GM21717 (cell line): ENCODE measurements at regions not wholly inside any gene's neighbourhood (a gene's known extent, or its start where the extent isn't known, plus 50 kb on each side); places are given as distances from the start of the nearest gene placed in this dataset.
"Not testable (repeated sequence)": the region's sequence is repeated elsewhere in the genome, so short reads cannot be mapped to it uniquely, and the experiment has no call there.

Source experiments
- ATAC-seq: cut with Tn5 transposase; IDR thresholded peaks from one replicate; pipeline ENCODE4 v1.9.1; 2021; ENCODE audit warnings: mild to moderate bottlenecking, moderate library complexity; ENCODE audit not compliant: unreplicated experiment

DNA sequence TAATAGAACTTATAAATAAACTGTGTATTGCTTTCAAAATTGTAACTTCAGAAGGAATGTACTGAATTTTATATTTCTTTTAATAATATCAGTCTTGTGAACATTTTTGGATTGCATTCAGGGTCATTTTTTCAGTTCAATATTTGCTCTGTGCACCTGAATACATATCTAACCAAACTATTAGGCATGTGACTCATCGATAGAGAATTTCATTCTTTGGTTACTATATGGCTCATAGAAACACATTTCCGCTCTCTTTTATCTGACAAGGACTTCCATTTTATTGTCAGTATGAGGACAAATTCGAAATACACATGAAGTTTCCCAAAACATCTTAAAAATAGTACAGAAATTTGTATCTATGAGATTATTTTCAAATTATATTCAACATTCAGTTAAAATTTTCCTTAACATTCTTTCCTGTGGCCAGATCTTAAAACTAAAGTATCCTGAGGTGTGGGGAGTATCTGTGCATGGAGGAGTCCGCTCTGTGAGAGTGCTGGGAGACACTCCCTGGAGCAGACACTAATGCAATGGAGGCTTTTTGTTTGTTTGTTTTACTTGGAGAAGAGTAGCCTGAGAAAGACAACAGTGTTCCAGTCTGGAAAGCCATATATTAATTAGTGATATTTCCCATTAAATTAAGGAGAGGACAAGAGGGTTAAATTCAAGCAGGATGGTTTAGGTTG is 483.6 kb downstream of the PCDH20 start:
- ATAC-seq: no peak

DNA sequence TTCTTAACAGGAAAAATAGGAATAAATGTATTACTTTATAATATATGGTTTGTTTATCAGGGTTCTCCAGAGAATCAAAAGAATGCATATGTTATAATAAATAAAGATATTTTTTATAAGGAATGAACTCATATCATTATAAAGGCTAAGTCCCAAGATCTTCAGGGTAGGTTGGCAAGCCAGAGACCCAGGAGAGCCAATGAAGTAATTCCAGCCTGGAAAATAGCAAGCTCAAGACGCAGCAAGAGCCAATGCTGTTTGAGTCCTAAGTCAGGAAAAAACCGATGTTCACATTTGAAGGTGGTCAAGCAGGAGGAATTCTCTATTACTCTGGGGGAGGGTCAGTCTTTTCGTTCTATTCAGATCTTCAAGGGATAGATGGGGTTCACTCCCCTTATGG is 490.0 kb downstream of the PCDH20 start:
- no peak for ATAC-seq

DNA sequence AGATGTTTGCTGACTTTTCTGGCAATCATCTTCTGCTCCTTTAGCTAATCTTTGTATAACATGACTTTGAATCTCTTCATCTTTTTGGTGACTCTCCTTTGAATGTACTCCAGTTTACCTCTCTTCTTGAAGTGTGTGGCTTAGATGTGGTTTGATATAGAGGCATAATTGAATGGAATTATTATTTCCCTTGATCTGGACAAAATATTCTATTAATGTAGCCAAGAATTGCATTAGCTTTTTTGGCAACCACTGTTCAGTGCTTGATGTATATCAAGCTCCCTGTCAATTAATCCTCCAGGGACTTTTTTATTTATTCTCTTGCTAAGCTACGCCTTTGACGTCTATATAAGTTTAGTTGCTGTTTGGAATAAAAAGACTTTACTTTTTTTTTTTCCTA is 490.8 kb downstream of the PCDH20 start:
- no peak for ATAC-seq

DNA sequence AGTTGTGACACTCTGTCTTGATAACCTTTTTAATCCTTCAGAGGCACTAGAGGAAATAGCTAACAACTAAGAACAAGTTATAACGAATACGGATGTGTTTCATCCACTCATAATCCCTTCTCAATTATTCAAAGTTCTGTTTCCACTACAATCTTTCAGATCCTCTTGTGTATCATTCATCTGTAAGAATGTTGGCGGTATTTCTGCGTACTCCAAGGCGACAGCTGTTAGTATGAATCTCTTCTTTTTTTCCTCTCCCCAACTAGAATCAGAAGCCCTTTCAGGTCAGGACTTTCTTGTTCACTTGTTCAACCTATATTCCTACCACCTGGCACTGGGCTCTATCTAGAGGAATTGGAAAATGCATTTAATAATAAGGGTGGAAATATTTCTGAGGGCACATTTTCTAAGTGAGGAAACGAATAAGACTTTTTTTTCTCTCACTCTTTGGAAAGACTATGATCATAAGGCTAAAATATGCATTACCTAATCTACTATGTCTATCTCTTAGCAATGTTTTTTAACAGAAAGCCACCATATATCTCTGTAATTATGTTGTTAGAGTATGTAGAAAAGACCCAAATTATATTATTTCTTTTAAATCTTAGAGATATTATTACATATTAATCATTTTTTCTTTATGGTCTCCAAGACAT is 492.9 kb downstream of the PCDH20 start:
- ATAC-seq: no peak

DNA sequence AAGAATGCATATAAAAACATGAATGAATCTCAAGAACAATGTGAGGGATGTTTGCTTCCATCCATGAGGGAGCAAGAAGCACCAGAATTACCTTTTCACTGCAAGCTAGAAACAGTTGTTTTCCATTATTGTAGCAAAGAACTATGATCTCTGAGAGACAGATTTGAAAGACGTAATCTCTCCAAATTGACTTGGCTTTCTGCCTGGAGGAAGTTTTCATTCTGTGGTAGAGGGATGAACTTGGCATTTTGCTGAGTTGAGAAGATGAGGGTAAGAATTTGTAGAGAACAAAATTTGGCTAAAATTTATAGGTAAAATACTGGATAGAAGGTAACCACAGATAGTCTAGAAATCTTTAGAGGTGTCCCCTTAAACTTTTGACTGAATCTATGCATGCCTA is 496.8 kb downstream of the TDRD3 start:
- ATAC-seq: no peak

DNA sequence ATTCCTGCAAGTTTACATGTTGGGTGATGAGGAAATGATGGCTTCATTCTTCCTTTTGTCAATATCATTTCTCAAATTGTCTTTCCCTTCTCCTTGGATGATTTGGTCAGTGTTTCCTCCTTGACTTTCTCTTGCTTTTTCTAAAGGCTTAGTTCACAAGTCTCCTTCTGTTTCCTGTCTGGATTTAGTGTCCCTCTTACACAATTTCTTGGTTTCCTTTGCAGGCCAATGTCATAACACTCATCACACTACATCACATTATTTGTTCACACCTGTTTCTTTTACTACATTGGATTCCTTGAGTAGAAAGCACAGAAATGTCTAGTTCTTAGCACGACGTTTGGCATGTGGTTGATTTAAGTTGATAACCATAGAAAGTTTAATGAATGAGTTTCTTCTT is 490.7 kb downstream of the TDRD3 start:
- ATAC-seq: no peak

DNA sequence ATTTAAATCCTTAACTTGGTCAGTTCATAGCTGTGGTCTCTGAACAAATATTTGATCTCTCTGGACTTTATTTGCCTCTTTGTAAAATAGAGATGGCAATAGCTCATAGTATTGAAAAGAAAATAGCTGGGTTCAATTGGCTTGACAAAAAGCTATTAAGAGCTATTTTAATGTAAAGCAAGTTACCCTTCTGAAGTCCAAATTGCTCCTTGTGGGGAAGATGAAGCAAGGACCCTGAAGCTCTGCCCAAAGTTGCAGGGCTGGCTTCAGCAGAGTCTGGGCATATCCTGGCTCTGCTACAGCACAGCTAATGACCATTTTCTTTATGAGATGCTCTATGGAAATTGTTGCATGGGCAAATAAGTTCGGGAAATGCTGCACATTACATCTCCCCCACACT is 484.5 kb downstream of the TDRD3 start:
- no peak for ATAC-seq

DNA sequence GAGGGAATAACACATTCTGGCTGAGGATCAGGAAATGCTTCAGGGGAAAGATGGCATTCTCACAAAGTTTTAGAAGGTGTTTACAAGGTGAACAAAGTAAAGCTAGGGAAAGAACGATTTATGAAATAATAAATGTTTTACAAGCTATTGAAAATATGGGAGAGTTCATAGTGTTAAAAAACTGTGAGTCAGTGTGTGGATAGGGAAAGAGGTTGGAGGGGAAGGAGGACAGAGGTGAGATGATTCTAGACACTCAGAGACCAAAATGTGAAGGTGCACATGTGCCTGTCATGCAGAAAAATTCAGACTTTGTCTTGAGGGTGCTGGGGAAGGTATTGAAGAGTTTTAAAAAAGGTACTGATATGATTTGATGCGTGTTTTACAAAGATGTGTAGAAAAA is 476.1 kb downstream of the TDRD3 start:
- ATAC-seq: no peak

DNA sequence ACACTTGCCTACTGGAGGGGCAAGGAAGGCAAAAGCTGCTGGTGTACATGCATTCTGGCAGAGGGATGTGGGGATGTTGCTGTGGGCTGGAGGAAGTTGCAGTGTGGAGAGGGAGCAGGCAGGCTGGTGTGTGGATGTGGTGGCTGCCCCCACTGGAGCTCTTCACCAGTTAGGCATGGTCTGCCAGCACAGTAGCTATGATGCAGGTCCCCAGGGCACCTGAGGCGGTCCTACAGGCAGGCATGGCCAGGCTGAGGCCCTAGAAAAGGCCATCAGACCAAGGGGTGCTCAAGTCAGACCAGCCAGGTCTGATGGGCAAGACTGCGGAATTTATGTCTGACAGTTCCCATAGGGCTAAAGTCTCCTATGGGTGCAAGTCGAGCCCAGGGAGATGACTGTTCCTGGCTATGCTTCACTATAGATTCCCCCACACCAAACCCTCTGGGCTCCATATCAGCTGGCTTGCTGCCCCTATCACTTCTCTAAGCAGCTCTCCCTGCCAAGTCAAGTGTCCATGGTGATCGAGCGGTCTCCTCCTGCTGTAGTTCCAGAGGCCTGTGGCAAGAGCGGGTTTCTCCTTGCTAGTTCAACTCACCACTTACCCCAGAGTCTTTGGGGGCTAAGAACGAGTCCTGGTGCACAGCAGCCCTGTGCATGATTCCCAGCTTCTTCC is 473.1 kb downstream of the TDRD3 start:
- ATAC-seq: no peak

DNA sequence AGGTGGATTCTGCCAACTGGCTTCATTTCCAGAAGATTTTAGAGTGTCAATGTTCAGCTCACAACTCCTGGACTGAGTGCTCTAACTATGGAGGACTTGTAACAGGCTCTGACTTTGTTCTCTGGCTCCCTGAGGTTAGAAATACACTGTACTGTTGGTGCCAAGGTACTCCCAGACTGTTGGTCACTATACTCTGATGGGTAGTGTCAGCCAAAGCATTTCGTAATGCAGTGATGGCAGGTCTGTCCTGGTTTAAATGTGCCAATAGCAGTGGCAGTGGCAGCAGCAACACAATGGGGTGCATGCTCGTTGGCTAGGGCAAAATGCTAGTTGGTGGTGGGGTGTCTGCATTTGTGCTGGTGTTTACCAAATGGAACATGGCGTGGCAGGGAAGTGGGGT is 472.2 kb downstream of the TDRD3 start:
- no peak for ATAC-seq

DNA sequence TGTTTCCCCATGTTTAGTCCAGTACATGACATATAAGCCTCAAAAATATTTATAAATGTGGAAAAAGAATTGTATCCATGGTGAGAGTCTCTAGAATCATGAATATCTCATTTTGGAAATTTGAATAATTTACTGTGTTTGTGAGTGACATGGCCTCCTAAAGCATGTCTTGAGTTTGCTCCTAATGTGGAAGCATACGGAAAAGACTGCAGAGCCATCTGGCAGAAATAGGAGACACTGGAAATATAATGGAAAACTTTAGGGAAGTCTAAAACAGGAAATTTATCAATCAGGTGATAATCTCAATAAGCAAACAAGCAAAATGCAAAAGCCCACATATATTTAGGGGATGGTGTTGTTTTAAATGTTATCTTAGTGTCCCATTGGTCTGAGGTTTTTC is 465.0 kb downstream of the TDRD3 start:
- no peak for ATAC-seq

DNA sequence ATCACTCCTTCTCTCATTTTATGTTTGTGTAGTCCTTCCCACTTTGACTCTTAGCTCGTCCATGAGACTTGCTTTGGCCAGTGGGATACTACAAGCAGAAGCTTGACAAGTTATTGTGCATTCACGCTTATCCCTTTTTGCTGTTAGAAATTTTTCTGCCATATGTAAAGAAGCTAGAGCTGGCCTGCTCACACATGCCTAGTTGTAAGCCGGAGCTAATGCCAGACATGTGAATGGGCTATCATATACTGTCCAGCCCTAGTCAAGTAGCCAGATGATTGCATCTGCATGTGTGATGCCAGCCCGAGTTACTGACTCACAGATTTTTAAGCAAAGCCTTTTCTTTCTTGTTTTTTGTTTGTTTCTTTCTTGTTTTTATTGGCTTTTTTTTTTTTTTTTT is 460.7 kb downstream of the TDRD3 start:
- ATAC-seq: no peak

DNA sequence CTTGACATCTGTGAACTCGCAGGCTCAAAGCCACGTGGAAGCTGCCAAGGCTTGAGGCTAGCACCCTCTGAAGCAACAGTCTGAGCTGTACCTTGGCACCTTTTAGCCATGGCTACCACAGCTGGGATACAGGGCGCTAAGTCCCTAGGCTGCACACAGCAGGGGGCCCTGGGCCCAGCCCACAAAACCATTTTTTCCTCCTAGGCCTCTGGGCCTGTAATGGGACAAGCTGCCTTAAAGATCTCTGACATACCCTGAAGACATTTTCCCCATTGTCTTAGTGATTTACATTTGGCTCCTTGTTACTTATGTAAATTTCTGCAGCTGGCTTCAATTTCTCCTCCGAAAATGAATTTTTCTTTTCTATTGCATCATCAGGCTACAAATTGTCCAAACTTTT is 455.9 kb downstream of the TDRD3 start:
- ATAC-seq: no peak

DNA sequence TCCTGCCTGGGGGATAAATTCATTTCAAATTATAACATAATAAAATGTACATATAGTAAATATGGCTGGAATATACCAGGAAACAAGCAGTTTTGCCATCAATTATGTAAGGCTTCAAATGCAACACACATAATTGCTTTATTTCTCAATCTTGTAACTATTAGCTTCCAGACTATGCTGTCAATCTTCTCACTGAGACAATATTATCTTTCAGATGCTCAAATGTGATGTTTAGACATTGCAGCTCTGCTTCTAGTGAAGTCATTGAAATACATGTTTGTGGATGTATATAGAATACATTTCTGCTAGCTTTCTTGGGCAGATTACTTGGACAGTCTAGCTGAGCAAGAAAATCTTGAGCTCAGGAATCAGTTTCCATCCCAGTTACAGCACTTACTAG is 454.4 kb downstream of the TDRD3 start:
- no peak for ATAC-seq

DNA sequence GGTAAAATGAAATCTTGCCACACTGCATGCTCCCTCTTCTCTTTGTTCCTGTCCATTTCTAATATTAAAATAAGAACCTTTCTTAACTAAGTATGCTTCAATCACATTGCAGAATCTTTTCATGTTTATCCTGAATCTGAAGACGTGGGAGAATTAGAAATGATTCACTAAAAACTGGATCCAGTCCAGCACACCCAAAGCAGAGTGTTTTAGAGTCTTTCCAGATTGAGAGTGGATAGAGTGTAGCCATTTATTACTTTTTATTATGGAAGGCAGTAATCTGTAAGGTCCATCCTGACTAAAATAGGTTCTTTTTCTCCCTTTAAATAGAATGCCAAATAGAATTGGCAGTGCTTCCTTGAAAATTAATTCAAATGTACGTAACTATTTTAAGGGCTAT is 453.5 kb downstream of the TDRD3 start:
- no peak for ATAC-seq

DNA sequence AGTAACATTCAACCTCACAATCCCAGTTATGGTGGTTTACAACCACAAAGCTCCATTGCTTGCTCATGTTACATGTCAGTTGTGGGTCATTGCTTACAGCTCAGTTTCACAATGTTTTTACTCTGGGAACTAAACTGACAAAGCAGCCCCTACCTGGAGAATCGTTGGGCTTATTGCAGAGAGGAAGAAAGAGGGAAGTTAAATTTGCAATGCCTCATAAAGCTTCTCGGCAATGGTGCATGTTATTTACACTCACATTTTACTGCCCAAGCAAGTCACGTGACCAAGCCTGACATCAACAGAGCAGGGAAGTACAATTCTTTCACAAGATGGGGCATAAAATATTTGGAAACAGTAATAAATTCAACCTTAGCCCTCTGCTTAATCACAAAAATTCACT is 441.6 kb downstream of the TDRD3 start:
- no peak for ATAC-seq

DNA sequence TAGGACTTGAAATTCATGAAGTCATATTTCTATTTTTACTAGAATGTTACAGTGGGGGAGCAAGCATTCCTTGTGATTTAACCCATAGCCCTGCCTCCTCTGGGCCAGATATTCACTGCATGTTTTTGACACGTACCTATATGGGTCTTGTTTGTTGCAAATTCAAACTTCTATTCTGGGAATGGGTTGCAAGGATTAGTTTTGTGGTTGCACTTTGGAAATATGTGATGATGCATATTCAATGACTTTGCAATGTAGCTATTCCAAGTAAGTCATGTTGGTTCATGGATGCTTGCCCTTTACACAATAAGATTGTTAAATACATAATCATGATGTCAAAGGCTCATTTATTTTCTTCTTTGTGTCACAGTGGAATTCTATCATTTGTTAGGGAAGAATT is 440.8 kb downstream of the TDRD3 start:
- ATAC-seq: no peak

DNA sequence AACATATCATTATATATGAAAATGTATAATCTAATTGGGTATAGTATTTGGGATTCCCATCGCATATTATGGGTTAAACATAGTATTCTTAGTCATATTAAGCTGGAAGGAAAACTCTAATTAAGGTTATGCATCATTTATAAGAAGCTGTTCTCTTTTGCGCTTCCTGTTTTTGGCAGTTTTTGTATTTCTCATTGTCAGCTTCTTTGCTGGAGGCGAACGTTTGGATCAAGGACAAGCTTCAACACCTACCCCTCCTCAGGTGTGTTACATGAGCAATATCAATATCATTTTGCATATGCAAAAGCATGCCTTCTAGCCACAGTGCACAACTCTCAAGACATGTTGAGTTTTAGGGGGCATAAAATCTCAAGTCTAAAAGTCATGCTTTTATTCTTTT is 439.8 kb downstream of the TDRD3 start:
- ATAC-seq: no peak

DNA sequence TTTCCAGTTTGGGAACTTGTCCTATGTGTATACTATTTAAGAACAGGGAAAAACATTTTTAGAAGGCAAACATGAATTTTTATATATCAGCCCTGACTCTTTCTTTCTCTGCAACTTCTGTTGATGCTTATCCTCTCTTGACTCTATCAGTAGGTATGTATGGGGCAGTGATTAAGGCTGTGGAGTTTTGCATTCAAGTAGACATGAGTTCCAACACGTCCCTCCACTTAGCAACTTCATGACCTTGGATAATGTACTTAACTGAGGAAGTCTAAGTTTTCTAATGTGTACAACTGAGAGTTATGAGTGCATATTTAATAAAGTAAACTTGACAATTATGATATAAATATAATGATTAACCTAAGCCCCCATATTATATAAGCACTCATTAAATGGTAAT is 414.6 kb downstream of the TDRD3 start:
- no peak for ATAC-seq

DNA sequence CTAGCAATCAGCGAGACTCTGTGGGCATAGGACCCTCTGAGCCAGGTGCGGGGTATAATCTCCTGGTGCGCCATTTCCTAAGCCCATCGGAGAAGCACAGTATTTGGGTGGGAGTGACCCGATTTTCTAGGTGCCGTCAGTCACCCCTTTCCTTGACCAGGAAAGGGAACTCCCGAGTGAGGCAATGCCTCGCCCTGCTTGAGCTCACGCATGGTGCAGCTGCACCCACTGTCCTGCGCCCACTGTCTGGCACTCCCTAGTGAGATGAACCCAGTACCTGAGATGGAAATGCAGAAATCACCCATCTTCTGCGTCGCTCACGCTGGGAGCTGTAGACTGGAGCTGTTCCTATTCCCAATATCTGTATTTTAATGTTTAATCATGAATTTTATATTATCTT is 408.6 kb downstream of the TDRD3 start:
- not testable (repeated sequence) for ATAC-seq

DNA sequence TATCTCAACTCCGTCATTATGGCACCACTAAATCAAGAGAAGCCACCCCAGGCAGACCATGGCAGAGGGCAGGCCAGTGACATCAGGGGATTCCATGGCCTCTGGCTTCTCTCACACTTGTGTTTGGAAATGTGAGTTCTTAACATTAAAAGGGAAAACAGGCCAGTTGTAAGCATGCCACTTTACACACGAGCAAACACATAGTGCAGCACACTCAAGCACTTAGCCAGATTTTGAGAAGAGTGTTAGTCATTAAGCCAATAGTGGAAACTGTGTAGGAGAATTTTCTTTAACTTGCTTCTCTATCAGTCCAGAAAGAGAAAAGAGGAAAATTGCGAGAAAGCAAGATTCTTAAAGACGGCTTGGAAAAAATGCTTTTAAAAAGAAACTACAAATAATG is 401.5 kb downstream of the TDRD3 start:
- no peak for ATAC-seq

DNA sequence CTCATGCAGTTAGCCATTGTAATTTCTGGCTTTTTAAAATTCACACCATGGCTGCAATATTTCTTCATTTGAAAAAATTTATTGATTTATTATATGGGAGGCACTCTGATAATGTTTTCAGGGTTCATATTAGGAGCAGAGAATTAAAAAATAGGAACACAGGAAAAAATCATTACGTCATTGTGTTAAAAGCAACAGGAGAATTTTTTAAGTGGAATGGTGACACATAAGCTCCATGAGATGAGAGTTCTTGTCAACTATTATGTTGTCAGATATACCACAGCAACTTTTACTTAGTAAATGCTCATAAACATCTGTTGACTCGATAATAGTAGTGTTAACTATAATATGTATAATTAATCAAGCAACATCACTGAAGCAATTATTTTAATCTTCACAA is 400.1 kb downstream of the TDRD3 start:
- ATAC-seq: no peak
